Body of pancreas (tissue), 4 donors: ENCODE measurements at regions not wholly inside any gene's neighbourhood (a gene's known extent, or its start where the extent isn't known, plus 50 kb on each side); places are given as distances from the start of the nearest gene placed in this dataset.

Experiments used
- ATAC-seq: fragments of 150-250 bp; one replicate; pipeline ENCODE4 v1.9.1; 2016
- DNase-seq, 4 donors: peaks; one replicate each; pipeline ENCODE4 v3.0.0-alpha.2; 2019
- H3K27ac ChIP-seq, 4 donors: fragments of 200-600 bp; sonication (generic); 1 replicate in 3 of 4; 2 replicates in 1 of 4; pipeline versions ENCODE4 v1.5.1 to v1.6.1; 2016 to 2019; ENCODE audit warnings: mild to moderate bottlenecking in 1 of 4, mixed read lengths in 1 of 4, moderate library complexity in 1 of 4
- H3K27me3 ChIP-seq, 2 donors: fragments of 200-600 bp; sonication (generic); one replicate each; pipeline ENCODE4 v1.6.0; 2016; ENCODE audit warnings: mild to moderate bottlenecking in 1 of 2
- H3K36me3 ChIP-seq, 2 donors: fragments of 200-600 bp; sonication (generic); replicated peaks in 1 of 2; 2 replicates each; pipeline ENCODE4 v1.5.1; 2016; ENCODE audit warnings: low read depth in 2 of 2; ENCODE audit not compliant: insufficient read depth in 1 of 2
- H3K4me1 ChIP-seq: fragments of 200-600 bp; sonication (generic); one replicate; pipeline ENCODE4 v1.6.0; 2016
- H3K4me3 ChIP-seq, 2 donors: fragments of 200-600 bp; sonication (generic); 1 replicate in 1 of 2; 2 replicates in 1 of 2; pipeline ENCODE4 v1.5.1; 2016 to 2019
- H3K9me3 ChIP-seq, 3 donors: fragments of 200-600 bp; sonication (generic); 1 replicate in 2 of 3; 2 replicates in 1 of 3; pipeline ENCODE4 v1.5.1; 2016
- POLR2A ChIP-seq, 3 donors: fragments of 450-650 bp; IDR thresholded peaks; one replicate each; pipeline ENCODE4 v1.6.1; 2016; ENCODE audit warnings: antibody characterized with exemption in 3 of 3, mild to moderate bottlenecking in 2 of 3
- WGBS, 2 donors: methylation state at CpG; one replicate each; pipeline ENCODE4 v1.1.5; 2017; 5-methylcytosine and 5-hydroxymethylcytosine counted together
- intact Hi-C: fragments of 100-400 bp; cut with DNase I; formaldehyde crosslinking; loops from one replicate; pipeline ENCODE4 v1.15.1; 2023
- TF ChIP-seq, protein P1 (sequence below), 7 experiments: fragments of 450-650 bp in 4 of 7; fragments of 200-600 bp in 3 of 7; sonication (generic) in 3 of 7; IDR thresholded peaks; one replicate each; pipeline ENCODE4 v1.5.1; 2016 to 2019; ENCODE audit warnings: antibody characterized with exemption in 7 of 7

DNA sequence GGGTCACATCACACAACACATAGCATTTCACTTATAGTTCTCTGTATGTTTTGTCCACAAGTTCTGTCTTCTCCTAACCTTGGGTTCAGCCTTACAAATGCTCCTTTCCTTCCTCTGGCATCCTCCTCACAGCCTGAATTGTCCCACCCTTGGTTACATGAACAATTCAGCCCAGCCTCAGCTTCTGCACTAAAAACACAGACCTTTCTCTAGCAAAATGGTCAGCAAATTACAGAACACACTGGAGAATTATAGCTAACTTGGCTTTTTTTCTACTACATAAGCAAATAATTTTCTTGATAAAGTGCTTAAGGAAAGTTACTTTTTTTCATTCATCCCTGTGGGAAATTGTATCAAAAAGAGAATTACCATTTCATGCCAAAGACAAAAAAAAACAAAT, 94.8 kb upstream of the COL5A2 start:
- DNase-seq: no peak
- Histone ChIP-seq H3K27ac (no peak overlapping the region), H3K4me3 (no peak overlapping the region), H3K9me3 (no peaks in the 10 kb centered on the region), H3K27me3 (no peaks in the 10 kb centered on the region), H3K36me3 (no peaks in the 10 kb centered on the region), H3K4me1 (no peaks in the 10 kb centered on the region)
- no peak for TF ChIP-seq POLR2A (IDR thresholded peaks at IDR 0.05)
- TF ChIP-seq, protein P1, sequence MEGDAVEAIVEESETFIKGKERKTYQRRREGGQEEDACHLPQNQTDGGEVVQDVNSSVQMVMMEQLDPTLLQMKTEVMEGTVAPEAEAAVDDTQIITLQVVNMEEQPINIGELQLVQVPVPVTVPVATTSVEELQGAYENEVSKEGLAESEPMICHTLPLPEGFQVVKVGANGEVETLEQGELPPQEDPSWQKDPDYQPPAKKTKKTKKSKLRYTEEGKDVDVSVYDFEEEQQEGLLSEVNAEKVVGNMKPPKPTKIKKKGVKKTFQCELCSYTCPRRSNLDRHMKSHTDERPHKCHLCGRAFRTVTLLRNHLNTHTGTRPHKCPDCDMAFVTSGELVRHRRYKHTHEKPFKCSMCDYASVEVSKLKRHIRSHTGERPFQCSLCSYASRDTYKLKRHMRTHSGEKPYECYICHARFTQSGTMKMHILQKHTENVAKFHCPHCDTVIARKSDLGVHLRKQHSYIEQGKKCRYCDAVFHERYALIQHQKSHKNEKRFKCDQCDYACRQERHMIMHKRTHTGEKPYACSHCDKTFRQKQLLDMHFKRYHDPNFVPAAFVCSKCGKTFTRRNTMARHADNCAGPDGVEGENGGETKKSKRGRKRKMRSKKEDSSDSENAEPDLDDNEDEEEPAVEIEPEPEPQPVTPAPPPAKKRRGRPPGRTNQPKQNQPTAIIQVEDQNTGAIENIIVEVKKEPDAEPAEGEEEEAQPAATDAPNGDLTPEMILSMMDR (IDR thresholded peaks at IDR 0.05): no peak
- no peak for ATAC-seq
- intact Hi-C loops: no loop called here

DNA sequence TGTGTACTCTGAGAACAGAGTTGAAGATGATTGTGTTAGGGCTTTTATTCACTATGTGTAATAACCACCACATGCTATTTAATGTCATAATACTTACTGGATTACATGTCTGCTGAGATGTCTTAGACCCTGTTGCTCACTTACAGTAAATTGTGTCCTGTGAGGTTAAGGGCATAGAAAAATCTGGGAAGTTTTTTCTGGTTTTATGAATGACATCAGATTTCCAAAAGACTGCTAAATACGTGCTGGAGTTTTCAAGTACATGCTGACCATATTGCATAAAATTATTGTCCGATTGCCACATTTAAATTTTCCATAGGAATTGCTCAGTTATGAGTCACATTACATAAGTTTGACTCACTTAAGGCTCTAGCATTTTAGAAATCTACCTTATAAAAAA, 96.7 kb upstream of the COL5A2 start:
- intact Hi-C loops: no loop called here
- no peak for TF ChIP-seq POLR2A (IDR thresholded peaks at IDR 0.05)
- TF ChIP-seq, protein P1 (IDR thresholded peaks at IDR 0.05): no peak
- no peak for DNase-seq
- H3K27ac ChIP-seq: no peak overlapping the region
- no peak overlapping the region for H3K4me3 ChIP-seq
- ATAC-seq: no peak
- no peaks in the 10 kb centered on the region for H3K27me3 ChIP-seq
- no peaks in the 10 kb centered on the region for H3K36me3 ChIP-seq
- WGBS, 2 donors: 79 to 87% methylated on average over 2 of the region's 2 CpGs
- H3K9me3 ChIP-seq: no peaks in the 10 kb centered on the region
- no peaks in the 10 kb centered on the region for H3K4me1 ChIP-seq

DNA sequence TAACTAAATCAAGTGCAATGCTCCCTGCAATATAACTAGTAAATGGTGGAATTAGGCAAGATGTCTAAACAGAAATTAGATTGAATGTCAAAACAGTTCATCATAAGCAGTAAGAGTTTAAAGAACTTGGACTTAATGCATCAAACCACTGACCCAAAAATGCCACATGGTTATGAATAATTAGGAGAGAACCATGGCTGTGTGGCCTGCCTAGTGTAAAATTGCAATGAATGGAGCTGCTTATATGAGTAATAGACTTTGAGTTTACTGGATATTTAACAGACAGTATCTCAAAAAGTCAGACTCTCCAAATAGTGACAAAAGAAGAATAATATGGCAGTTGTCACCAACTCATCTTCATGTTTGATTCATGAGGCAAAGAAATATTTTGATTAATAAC, 101.6 kb upstream of the COL5A2 start:
- ATAC-seq (no peak), DNase-seq (no peak)
- Histone ChIP-seq H3K27me3 (no peaks in the 10 kb centered on the region), H3K4me3 (no peak overlapping the region), H3K9me3 (no peaks in the 10 kb centered on the region), H3K27ac (no peak overlapping the region), H3K4me1 (no peaks in the 10 kb centered on the region), H3K36me3 (no peaks in the 10 kb centered on the region)
- intact Hi-C loops: no loop called here
- no peak for TF ChIP-seq POLR2A (IDR thresholded peaks at IDR 0.05)
- TF ChIP-seq, protein P1 (IDR thresholded peaks at IDR 0.05): no peak

DNA sequence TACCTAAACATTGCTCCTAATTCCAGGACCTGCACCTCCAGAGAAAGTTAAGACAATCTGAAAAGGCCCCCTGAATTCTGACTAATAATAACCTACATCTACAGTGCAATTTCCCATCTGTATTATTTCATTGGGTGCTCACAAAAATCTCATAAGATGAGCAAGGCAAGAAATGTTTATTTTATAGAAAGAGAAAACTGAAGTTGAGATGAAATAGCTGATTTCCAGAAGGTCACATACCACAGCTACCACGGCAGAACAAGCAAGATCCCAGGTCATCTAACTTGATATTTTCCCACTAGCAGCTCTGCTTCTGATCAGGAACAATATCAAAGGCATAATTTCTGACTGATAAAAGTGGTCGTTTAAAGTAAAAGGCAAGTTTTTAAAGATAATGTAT, 105.8 kb upstream of the COL5A2 start:
- ATAC-seq: no peak
- Histone ChIP-seq H3K9me3 (no peaks in the 10 kb centered on the region), H3K4me1 (no peaks in the 10 kb centered on the region), H3K36me3 (no peaks in the 10 kb centered on the region), H3K4me3 (no peak overlapping the region), H3K27ac (no peak overlapping the region), H3K27me3 (no peaks in the 10 kb centered on the region)
- no peak for DNase-seq
- intact Hi-C loops: no loop called here
- no peak for TF ChIP-seq POLR2A (IDR thresholded peaks at IDR 0.05)
- TF ChIP-seq, protein P1 (IDR thresholded peaks at IDR 0.05): no peak
- 30 to 32% methylated on average over 2 of the region's 2 CpGs for WGBS, 2 donors

DNA sequence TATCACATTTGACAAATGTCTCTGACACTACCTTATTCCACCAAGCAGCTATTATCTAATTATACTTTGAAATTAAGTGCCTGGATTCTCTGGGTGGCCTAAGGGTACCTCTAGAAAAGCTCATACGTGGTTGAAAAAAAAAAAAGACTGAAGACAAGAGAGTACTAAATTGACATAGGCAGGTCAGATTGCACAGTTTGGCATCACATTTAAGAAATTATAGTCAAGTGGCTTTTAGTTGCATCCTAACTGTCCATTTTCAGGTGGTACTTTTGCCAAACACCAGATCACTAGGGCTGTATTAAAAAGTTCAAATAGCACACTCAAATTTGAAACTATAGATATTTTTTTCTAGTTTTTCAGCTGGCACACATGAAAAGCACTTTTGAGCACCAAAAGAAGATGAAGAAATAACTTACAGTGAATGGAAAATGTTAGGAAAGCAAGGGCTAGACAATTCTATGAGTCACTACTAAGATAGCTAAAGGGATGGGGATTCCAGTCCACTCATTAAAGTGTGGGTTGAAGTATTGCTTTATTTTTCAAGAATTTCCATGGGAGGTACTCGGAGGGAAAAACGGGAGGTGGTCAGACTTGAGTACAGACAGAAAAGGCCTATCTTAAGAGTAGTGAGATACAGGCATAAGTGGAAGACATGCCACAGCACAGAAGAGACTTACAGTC, 106.5 kb upstream of the COL5A2 start:
- Histone ChIP-seq H3K9me3 (no peaks in the 10 kb centered on the region), H3K27me3 (no peaks in the 10 kb centered on the region), H3K27ac (peak overlapping the region in 1 of 4 donors; percentile 14), H3K36me3 (no peaks in the 10 kb centered on the region), H3K4me1 (no peaks in the 10 kb centered on the region), H3K4me3 (no peak overlapping the region)
- no peak for TF ChIP-seq POLR2A (IDR thresholded peaks at IDR 0.05)
- TF ChIP-seq, protein P1 (IDR thresholded peaks at IDR 0.05): no peak
- no peak for DNase-seq
- intact Hi-C loops: no loop called here
- no peak for ATAC-seq
- 70 to 74% methylated on average over 3 of the region's 3 CpGs for WGBS, 2 donors
